GM19468 (cell line): ENCODE measurements at regions not wholly inside any gene's neighbourhood (a gene's known extent, or its start where the extent isn't known, plus 50 kb on each side); places are given as distances from the start of the nearest gene placed in this dataset.
A peak's percentile ranks its signal among the peaks of the same experiment; 100 is the strongest.
"Not testable (repeated sequence)": the region's sequence is repeated elsewhere in the genome, so short reads cannot be mapped to it uniquely, and the experiment has no call there.

ENCODE experiments used
- ATAC-seq: cut with Tn5 transposase; IDR thresholded peaks from one replicate; pipeline ENCODE4 v1.9.1; 2021; ENCODE audit warnings: mild to moderate bottlenecking, moderate library complexity, moderate number of reproducible peaks; ENCODE audit not compliant: unreplicated experiment; ENCODE audit errors: extremely low read depth

DNA sequence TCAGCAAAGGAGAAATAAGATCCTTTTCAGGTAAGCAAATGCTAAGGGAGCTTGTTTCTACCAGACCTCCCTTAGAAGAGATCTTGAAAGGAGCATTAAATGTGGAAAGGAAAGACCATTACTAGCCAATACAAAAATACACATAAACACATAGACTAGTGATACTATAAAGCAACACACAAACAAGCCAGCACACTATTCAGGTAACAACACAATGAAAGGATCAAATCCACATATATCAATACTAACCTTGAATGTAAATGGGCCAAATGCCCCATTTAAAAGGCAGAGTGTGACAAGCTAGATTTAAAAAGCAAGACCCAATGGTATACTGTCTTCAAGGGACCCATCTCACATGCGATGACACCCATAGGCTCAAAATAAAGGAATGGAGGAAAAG lies 317.6 kb downstream of the TBL1XR1 start:
- no peak for ATAC-seq

DNA sequence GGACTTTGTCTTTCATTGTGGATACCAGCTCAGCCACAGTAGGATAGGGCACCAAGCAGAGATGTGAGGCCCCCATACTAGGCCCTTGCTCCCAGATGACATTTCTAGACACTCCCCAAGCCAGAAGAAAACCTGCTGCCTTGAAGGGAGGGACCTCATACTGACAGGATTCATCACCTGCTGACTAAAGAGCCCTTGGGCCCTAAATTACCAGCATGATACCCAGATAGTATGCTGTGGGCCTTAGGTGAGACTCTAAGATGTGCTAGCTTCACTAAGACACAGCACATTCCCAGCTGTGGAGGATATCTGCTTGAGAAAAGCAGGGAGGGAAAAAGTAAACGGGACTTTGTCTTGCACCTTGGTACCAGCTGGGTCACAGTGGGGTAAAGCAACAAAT lies 324.0 kb downstream of the TBL1XR1 start:
- no peak for ATAC-seq

DNA sequence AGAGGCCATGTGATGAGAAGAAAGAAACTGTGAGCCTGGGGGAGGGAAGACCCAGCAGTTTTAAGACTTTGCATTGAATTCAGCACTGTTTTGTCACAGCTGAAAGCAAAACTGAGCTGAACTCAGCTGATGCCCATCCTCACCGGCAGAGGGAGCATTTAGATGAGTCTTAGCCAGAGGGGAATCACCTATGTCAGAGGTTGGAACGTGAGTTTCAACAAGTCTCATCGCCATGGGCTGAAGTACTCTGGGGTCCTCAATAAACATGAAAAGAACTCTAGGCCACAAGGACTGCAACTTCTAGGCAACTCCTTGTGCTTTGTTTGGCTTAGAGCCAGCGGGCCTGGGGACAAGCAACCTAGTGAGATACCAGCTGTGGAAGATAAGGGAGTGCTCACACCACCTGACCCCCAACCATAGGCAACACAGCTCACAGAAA lies 324.5 kb downstream of the TBL1XR1 start:
- ATAC-seq = peak; percentile 99

DNA sequence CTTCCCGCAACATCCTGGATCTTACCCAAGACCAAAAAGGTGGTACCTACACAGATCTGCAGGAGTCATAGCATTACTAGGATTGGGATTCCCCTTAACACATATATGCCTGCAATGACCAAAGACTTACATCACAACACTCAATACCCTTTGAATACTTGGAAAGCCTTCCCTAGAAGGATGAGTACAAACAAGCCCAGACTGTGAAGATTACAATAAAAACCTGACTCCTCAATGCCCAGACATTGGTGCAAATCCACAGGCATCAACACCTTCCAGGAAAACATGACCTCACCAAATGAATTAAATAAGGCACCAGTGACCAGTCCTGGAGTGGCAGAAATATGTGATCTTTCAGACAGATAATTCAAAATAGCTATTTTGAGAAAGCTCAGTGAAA lies 326.8 kb downstream of the TBL1XR1 start:
- ATAC-seq = no peak

DNA sequence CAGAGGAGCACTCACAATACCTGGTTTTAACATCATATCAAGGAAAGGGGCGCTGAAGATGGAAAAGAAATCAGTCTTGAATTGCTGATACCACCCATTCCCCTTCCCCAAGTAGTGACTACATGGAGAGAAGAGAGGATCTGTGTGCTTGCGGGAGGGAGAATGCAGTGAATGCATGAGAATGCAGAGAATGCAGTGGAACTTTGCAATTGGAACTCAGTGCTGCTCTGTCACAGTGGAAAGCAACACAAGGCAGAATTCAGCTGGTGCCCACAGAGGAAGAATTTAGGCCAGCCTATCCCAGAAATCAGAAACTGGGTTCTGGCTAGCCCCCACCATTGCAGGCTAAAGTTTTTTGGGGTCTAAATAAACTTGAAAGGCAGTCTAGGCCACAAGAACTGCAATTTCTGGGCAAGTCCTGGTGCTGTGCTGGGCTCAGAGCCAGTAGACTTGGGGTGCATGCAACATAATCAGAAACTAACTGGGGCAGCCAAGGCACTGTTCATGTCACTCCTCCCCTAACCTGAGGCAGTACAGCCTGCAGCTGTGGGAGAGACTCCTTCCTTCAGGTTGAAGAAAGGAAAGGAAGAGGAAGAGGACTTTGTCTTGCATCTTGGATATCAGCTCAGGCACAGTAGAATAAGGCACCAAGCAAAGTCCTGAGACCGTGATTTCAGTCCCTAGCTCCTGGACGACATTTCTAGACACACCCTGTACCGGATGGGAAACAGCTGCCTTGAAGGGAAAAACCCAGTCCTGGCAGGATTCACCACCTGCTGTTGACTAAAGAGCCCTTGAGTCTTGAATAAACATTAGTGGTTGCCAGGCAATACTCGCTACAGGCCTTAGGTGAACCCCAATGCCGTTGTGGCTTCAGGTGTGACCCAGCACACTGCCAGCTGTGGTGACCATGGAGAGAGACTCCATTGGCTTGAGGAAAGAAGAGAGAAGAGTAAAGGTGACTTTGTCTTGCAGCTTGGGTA lies 329.3 kb downstream of the TBL1XR1 start:
- ATAC-seq = no peak

DNA sequence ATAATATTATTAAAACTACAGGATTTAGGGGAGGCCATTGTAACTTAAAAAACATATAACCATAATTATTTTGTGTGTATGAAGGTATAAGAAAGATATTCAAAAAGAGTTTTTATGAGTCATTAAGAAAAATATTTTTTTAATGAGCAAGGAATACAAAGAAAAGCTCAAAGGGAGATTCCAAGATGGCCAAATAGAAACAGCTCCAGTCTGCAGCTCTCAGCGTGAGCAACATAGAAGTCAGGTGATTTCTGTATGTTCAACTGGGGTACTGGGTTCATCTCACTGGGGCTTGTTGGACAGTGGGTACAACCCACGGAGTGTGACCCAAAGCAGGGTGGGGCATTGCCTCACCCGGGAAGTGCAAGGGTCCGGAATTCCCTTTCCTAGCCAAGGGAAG lies 336.1 kb downstream of the TBL1XR1 start:
- no peak for ATAC-seq

DNA sequence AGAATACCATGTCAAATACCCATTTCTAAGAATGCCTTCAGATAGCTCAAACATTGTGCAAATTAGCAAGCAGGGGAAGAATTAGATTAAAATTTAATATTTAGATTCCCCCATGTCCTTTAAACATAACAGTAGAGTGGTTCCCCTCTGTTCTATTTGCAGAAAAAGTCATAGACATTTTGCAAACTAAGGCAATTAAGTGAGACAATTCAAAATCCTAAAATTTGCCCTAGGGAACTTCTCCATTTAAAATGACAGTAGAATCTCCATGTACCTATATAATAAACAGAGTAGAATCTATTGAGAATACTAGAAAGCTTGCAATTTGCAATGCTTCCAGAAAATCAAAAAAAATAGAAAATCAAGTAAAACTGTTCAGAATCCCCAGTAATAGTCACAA lies 340.6 kb downstream of the TBL1XR1 start:
- ATAC-seq = no peak

DNA sequence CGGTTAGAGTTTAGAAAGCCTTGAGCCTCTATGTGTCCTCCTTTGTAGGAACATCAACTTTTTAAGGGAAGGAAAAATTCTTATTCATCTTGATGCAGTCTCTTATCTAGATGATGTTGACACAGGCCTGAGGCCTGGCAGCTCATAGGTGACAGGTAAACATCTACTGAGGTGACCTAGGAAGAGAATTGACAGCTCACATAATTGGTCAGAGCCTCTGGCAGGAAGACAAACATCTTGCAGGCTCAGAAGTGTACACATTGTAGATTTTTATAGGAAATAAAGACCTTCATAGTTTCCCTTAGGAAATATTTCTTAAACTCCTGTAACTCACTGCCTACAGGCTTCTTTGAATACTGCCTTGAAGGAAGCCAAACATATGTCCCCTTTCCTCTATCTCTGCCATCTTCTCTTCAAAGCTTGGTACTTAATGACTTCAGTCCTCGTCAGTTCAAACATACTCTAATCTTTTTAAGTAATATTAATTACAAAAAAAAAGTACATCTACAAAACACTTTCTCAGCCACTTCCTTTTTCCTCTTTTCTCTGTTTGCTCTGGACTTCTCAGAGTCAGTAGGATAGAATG lies 341.3 kb downstream of the TBL1XR1 start:
- ATAC-seq = no peak

DNA sequence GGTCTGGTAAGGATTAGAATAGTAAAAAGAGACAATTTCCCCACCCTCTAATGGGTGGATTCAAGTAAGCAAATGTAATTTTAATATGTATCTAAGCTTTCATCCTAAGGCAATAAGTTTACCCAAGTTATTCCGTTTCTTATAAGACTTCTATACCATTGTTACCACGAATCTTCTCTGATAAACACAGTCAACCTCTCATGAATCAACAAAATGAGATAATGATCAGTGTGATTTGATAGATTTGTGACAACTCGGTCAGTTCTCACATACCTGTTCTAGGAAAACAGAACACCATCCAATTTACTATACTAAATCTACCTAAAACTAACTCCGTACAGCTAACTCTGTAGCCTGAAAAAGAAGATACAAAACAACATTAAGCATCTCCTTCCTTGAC lies 342.1 kb downstream of the TBL1XR1 start:
- no peak for ATAC-seq

DNA sequence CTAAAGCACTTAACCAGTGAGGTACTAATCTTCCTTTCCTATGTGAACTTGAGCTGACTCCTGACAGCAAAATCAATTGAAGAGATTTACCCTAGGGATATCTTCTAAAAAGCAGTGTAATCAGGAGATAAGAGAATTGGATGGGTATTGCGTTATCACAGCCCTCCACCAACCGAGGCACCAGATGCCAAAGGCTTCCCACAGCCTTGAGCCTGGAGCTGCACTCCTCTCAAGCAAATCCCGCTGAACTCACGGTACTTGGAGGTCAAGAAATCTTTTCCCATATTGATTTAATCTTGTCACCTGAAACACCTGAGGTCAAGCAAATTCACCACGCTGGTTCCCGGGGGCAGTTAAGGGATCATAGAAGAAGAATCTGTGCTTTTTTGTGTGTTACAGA lies 346.8 kb downstream of the TBL1XR1 start:
- no peak for ATAC-seq

DNA sequence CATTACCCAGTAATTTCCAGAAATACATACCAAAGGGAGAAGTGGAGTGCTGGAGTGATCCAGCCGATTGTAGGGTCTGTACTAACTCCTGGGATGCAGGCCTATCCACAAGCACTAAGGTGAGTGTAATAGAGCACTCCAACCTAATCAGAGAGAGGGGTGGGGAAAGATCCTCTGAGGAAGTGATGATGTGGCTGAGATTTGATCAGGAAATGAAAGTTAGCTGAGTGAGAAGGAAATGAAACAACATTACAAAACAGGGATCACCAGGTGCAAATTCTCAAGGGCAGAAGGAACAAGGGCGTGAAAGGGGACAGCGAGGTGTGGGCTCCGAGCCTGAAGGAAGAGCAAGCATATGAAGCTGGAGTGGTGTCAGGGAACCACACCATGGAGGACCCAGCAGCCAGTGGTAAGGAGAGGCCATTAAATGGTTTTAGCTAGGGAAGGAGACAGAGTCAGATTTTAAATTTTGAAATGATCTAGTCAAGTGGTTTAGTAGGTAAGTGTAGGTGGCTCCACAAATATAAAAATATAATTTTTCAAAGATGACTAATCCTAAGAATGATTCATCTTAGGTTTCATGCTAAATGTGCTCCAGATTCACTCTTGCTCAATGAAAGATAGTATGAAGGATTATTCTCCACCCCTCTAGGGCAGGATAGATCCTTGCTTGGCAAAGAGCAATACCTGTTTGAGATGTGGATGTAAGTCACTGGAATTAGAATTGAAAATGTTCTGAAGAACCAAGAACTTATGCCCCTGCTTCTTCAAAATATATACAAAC lies 348.7 kb downstream of the TBL1XR1 start:
- no peak for ATAC-seq

DNA sequence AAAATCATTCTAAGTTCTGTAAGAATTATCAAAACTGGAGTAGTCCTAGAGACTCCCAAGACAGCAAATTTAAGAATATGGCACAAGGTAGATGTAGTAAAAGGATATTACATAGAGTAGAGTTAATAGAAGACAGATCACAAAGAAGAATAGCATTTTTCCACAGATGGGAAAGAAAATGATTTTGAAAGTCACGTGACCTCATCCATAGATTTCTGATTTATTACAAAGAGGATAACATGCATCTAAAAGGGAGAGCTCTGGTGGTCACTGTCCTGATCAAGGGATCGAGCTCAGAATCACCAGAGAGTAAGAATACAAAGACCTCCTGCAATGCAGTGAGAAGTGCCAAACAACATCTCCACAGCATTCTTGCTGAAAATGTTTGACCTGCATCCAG lies 354.4 kb downstream of the TBL1XR1 start:
- ATAC-seq = no peak

DNA sequence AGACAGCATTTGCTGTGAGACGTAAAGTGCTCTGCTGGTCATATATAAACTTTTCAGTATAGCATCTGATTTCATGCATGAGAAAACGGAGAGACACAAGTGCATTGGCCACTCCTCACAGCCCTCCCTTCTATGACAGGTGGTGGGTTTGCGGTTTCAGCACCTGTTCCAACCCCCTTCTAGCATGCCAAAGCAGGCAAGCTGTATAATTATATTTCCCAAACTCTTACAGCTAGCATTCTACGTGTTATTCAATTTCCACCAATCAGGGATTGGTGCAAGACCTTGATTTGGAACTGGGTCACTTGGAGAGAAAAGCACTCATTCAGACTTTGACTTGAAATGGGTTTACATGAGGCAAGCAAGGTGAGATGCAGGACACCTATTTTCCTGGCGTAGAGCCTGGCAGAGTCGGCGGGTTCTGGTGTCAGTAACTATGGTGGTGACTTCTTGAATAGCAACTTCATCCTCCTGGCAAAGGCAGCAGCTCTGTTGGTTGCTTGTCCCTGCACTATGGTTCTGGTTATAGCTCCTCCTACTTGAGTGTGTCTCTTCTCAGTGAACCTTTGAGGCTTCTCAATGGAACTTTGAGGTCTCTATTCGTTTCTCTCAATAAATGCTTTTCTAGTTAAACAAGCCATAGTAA lies 356.5 kb downstream of the TBL1XR1 start:
- ATAC-seq = no peak

DNA sequence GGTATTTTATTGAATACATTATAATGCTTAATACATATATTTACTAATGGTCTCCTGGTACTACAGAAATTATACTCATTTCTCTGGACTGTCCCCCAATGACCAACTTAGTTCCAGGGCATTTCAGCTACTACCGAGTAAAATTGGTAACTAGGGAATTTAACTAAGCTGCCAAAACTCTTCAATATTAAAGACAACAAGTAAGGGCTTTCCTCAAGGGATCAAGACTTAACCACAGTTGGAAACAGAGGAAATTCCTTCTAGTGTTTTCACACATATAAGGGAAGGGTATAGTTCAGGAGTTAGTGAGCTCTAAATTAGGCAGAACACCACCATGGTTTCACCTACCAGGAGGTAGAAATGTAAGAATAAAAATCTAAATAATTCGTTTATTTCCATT lies 357.4 kb downstream of the TBL1XR1 start:
- no peak for ATAC-seq

DNA sequence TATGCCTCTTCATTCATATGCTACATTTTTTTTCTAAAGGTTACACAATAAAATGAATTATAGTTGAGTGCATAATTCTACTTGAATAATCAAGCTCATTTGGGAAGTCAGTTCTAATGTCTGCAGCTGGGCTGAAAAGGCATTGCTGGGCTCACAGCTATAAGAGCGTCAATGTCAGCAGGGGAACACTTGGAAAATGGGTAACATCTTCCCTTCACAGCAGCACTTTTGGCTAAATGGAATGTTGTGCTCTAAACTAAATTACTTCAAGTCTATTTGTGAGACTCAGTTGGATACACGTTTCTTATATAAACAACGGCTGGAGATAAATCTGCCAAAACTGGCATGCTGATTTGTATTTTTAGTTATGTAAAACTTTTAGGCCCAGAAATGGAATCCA lies 357.8 kb downstream of the TBL1XR1 start:
- ATAC-seq = no peak

DNA sequence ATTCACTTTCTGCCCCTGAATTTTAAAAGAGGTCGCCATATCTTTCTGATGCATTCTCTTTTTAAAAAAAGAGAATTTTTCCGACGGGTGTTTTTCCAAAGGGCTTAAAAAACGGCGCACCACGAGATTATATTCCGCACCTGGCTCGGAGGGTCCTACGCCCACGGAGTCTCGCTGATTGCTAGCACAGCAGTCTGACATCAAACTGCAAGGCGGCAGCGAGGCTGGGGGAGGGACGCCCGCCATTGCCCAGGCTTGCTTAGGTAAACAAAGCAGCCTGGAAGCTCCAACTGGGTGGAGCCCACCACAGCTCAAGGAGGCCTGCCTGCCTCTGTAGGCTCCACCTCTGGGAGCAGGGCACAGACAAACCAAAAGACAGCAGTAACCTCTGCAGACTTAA lies 370.0 kb downstream of the TBL1XR1 start:
- ATAC-seq = not testable (repeated sequence)

DNA sequence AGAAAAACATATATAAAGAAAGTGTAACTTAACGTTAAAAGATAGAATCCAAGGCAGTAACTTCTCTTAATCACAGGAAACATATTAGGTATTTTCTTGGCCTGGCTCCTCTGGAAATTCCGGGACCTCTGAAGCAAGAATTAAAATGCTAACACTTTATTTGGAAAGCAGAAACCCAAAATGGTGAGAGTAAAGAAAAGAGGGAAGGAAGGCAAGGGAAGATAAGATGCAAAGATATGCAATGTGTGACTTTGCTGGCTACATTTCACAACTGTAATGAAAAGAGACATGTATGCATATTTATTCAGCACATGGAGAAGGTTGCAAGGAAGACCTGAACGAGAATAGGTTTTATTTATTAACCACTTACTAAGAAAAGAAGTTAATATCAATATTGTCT lies 372.5 kb downstream of the TBL1XR1 start:
- ATAC-seq = no peak

DNA sequence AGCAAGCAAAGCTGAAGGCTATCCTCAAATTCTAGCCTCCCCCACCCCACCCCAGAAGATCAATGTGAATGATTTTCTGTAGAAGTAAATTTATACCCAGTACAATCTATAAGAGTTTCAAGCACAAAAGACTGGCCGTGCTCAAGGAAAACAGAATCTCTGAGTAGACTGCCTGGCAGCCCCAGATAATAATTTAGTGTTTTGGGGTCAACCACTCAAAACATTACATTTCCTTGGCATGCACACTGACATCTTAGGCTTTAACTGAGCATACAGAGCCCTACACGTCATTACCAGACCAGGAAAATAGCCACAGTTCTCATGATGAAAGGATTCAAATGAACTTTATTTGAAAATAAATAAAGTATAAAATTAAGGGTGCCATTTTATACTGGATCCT lies 376.5 kb downstream of the TBL1XR1 start:
- ATAC-seq = no peak

DNA sequence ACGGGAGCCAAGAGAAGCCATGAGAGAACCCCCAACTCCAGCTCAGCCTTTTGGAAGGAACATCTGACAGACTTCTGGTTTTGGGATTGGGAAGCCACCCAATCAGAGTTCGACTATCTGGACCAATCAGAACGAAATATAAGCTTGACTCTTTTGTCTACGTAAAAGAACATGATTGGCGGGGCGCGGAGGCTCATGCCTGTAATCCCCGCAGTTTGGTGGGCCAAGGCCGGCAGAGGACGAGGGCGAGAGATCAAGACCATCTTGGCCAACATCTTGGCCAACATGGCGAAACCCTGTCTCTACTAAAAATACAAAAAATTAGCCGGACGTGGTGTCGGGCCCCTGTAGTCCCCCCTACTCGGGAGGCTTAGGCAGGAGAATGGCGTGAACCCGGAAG lies 380.3 kb downstream of the TBL1XR1 start:
- ATAC-seq = no peak

DNA sequence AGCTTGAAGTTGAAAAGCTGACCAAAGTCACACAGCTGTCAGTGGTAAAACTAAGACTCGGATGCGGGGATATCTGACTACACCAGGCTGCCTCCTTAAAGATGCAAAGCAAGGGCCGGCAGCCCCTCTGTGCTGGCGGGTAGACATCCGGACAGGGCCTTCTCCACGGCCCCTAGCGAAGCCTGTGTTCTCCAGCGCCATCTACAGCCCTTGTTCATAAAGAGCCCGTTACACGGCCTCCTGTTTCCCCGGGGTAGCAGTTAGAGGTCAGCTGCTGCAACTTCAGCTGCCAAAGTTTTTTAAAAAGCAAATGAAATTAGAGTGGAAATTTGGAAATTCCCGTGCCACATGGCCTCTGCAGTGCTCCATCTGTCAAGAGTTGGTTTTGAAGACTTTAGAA lies 383.0 kb downstream of the TBL1XR1 start:
- ATAC-seq = peak; percentile 88
